SK-N-SH (cell line): ENCODE measurements at regions not wholly inside any gene's neighbourhood (a gene's known extent, or its start where the extent isn't known, plus 50 kb on each side); places are given as distances from the start of the nearest gene placed in this dataset.
"Not testable (repeated sequence)": the region's sequence is repeated elsewhere in the genome, so short reads cannot be mapped to it uniquely, and the experiment has no call there.

ENCODE experiments used
- EP300 ChIP-seq, 2 experiments: IDR thresholded peaks; 2 replicates each; pipeline versions ENCODE4 v1.4.0 to v1.6.1; 2012; ENCODE audit warnings: borderline replicate concordance in 1 of 2, low read depth in 1 of 2, low read length in 1 of 2
- POLR2AphosphoS5 ChIP-seq: IDR thresholded peaks from 2 replicates; pipeline ENCODE4 v1.6.1; 2012; ENCODE audit warnings: low read depth, low read length
- RFX5 ChIP-seq: IDR thresholded peaks from 2 replicates; pipeline ENCODE4 v1.6.1; 2012; ENCODE audit warnings: mild to moderate bottlenecking, improper control_type of control experiment, low read length
- SMC3 ChIP-seq: IDR thresholded peaks from 2 replicates; pipeline ENCODE4 v1.6.1; 2012; ENCODE audit warnings: low read depth, low read length, improper control_type of control experiment
- TF ChIP-seq, protein P1 (sequence below): fragments of 200-600 bp; sonication (generic); IDR thresholded peaks from 2 replicates; pipeline ENCODE4 v1.6.1; 2017; ENCODE audit warnings: antibody characterized with exemption, mild to moderate bottlenecking, moderate library complexity
- TF ChIP-seq, protein P2 (sequence below): fragments of 150-350 bp; IDR thresholded peaks from 2 replicates; pipeline ENCODE4 v1.6.1; 2017; ENCODE audit warnings: antibody characterized with exemption, low read length, low read depth, borderline replicate concordance

DNA sequence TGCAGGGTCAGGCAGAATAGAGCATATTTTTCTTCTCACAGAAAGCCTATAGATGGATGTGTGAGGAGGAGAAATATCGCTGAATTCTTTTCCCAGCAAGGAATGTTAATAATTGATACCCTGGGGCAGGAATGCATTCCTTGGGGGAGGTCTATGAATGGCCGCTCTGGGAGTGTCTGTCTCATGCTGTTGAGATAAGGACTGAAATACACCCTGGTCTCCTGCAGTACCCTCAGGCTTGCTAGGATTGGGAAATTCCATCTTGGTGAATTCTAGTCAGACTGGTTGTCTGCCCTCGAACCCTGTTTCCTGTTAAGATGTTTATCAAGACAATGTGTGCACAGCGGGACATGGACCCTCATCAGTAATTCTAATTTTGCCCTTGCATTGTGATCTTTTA is 71.4 kb upstream of the MID1 start:
- TF ChIP-seq, protein P1, sequence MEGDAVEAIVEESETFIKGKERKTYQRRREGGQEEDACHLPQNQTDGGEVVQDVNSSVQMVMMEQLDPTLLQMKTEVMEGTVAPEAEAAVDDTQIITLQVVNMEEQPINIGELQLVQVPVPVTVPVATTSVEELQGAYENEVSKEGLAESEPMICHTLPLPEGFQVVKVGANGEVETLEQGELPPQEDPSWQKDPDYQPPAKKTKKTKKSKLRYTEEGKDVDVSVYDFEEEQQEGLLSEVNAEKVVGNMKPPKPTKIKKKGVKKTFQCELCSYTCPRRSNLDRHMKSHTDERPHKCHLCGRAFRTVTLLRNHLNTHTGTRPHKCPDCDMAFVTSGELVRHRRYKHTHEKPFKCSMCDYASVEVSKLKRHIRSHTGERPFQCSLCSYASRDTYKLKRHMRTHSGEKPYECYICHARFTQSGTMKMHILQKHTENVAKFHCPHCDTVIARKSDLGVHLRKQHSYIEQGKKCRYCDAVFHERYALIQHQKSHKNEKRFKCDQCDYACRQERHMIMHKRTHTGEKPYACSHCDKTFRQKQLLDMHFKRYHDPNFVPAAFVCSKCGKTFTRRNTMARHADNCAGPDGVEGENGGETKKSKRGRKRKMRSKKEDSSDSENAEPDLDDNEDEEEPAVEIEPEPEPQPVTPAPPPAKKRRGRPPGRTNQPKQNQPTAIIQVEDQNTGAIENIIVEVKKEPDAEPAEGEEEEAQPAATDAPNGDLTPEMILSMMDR: not testable (repeated sequence)
- TF ChIP-seq SMC3; POLR2AphosphoS5; RFX5; EP300 (IDR thresholded peaks at IDR 0.05; ENCODE audit: borderline replicate concordance in 1 of 2, low read depth in 1 of 2, low read length in 1 of 2): not testable (repeated sequence)
- TF ChIP-seq, protein P2, sequence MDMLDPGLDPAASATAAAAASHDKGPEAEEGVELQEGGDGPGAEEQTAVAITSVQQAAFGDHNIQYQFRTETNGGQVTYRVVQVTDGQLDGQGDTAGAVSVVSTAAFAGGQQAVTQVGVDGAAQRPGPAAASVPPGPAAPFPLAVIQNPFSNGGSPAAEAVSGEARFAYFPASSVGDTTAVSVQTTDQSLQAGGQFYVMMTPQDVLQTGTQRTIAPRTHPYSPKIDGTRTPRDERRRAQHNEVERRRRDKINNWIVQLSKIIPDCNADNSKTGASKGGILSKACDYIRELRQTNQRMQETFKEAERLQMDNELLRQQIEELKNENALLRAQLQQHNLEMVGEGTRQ: not testable (repeated sequence)
